ENCODE measurements at regions not wholly inside any gene's neighbourhood (a gene's known extent, or its start where the extent isn't known, plus 50 kb on each side); places are given as distances from the start of the nearest gene placed in this dataset.

- DNase-seq (ENCODE audit: low read depth), result no peak
- H3K4me3 ChIP-seq (ENCODE audit: low read length), result no peak overlapping the region
- TF ChIP-seq, protein P1, sequence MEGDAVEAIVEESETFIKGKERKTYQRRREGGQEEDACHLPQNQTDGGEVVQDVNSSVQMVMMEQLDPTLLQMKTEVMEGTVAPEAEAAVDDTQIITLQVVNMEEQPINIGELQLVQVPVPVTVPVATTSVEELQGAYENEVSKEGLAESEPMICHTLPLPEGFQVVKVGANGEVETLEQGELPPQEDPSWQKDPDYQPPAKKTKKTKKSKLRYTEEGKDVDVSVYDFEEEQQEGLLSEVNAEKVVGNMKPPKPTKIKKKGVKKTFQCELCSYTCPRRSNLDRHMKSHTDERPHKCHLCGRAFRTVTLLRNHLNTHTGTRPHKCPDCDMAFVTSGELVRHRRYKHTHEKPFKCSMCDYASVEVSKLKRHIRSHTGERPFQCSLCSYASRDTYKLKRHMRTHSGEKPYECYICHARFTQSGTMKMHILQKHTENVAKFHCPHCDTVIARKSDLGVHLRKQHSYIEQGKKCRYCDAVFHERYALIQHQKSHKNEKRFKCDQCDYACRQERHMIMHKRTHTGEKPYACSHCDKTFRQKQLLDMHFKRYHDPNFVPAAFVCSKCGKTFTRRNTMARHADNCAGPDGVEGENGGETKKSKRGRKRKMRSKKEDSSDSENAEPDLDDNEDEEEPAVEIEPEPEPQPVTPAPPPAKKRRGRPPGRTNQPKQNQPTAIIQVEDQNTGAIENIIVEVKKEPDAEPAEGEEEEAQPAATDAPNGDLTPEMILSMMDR (conservative IDR thresholded peaks at IDR 0.05; ENCODE audit: low read depth, low read length), result no peak
Observed at GRCh38 chr4:112767386-112767785, 130.4 kb downstream of the LARP7 start.

- no peak for DNase-seq (ENCODE audit: low read depth)
- TF ChIP-seq, protein P1 (conservative IDR thresholded peaks at IDR 0.05; ENCODE audit: low read depth, low read length), result no peak
- no peak overlapping the region for H3K4me3 ChIP-seq (ENCODE audit: low read length)
Observed at GRCh38 chr4:112770114-112770513, 133.2 kb downstream of the LARP7 start.

GRCh38 chr4:112775801-112776200, 138.9 kb downstream of the LARP7 start:
- TF ChIP-seq, protein P1 (conservative IDR thresholded peaks at IDR 0.05; ENCODE audit: low read depth, low read length), result no peak
- no peak for DNase-seq (ENCODE audit: low read depth)
- no peak overlapping the region for H3K4me3 ChIP-seq (ENCODE audit: low read length)

DNA sequence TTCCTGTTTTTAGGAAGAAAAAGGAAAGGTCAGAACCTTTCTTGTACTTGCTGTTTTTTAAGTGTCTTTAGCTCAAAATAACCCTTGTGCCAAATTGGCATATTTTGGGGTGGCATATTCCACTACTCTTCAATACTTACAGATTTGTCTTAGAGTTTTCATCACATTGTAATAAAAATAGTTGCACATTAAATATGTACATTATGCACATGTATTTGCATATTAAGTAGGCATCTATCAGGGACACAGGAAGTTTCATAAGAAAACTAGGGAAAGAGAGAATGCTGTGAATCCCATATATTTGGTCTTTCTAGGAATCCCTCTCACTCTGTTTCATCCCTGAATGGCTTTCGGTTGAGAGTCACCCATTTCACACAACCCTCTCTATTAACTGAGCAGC, 139.6 kb downstream of the LARP7 start:
- no peak for DNase-seq (ENCODE audit: low read depth)
- TF ChIP-seq, protein P1 (conservative IDR thresholded peaks at IDR 0.05; ENCODE audit: low read depth, low read length), result no peak
- H3K4me3 ChIP-seq (ENCODE audit: low read length), result no peak overlapping the region

- no peak for DNase-seq (ENCODE audit: low read depth)
- TF ChIP-seq, protein P1 (conservative IDR thresholded peaks at IDR 0.05; ENCODE audit: low read depth, low read length), result no peak
- H3K4me3 ChIP-seq (ENCODE audit: low read length), result no peak overlapping the region
Observed at GRCh38 chr4:112778520-112778919, 141.6 kb downstream of the LARP7 start.

GRCh38 chr4:112793033-112793432, 156.1 kb downstream of the LARP7 start:
- H3K4me3 ChIP-seq (ENCODE audit: low read length), result no peak overlapping the region
- TF ChIP-seq, protein P1 (conservative IDR thresholded peaks at IDR 0.05; ENCODE audit: low read depth, low read length), result no peak

GRCh38 chr4:112800001-112800400, 163.1 kb downstream of the LARP7 start:
- H3K4me3 ChIP-seq (ENCODE audit: low read length), result no peak overlapping the region
- DNase-seq (ENCODE audit: low read depth), result no peak
- TF ChIP-seq, protein P1 (conservative IDR thresholded peaks at IDR 0.05; ENCODE audit: low read depth, low read length), result no peak

More at GRCh38 chr4:112793033-112793432, 156.1 kb downstream of the LARP7 start:
- no peak for DNase-seq (ENCODE audit: low read depth)

Measured in retinal pigment epithelial cell (primary cell).